Fibroblast of lung (primary cell): ENCODE measurements at regions not wholly inside any gene's neighbourhood (a gene's known extent, or its start where the extent isn't known, plus 50 kb on each side); places are given as distances from the start of the nearest gene placed in this dataset.

ENCODE experiments used
- CTCF ChIP-seq, 2 donors: IDR thresholded peaks in 1 of 2; conservative IDR thresholded peaks in 1 of 2; 1 replicate in 1 of 2; 2 replicates in 1 of 2; pipeline ENCODE4 v1.5.1; 2011 to 2012; ENCODE audit warnings: low read length in 2 of 2, control low read depth in 1 of 2, inconsistent platforms in 1 of 2, low read depth in 1 of 2, mild to moderate bottlenecking in 1 of 2
- EZH2 ChIP-seq: IDR thresholded peaks from 2 replicates; pipeline ENCODE4 v1.5.1; 2012; ENCODE audit warnings: low read length, control low read depth, mild to moderate bottlenecking; ENCODE audit errors: missing control alignments

- TF ChIP-seq CTCF (conservative IDR thresholded peaks at IDR 0.05 in 1 of 2, IDR thresholded peaks at IDR 0.05 in 1 of 2; ENCODE audit: low read depth in 1 of 2, low read length in 2 of 2) (no peak), EZH2 (no peak)
Measured at GRCh38 chr1:185400052-185400451, 83.0 kb upstream of the IVNS1ABP start.
